HEK293T (cell line): ENCODE measurements at regions not wholly inside any gene's neighbourhood (a gene's known extent, or its start where the extent isn't known, plus 50 kb on each side); places are given as distances from the start of the nearest gene placed in this dataset.

Source experiments
- ARNT ChIP-seq: fragments of 450-650 bp; IDR thresholded peaks from 2 replicates; pipeline ENCODE4 v1.6.1; 2017; ENCODE audit warnings: mild to moderate bottlenecking
- BHLHE40 ChIP-seq: fragments of 450-650 bp; IDR thresholded peaks from 2 replicates; pipeline ENCODE4 v1.6.1; 2016; ENCODE audit warnings: mild to moderate bottlenecking, moderate library complexity, borderline replicate concordance
- CTBP1 ChIP-seq: fragments of 450-650 bp; IDR thresholded peaks from 2 replicates; pipeline ENCODE4 v1.6.1; 2016; ENCODE audit warnings: borderline replicate concordance
- ELF4 ChIP-seq: fragments of 450-650 bp; IDR thresholded peaks from 2 replicates; pipeline ENCODE4 v1.6.1; 2017; ENCODE audit warnings: antibody characterized with exemption
- FOXK2 ChIP-seq: fragments of 450-650 bp; IDR thresholded peaks from 2 replicates; pipeline ENCODE4 v1.6.1; 2016; ENCODE audit warnings: mild to moderate bottlenecking
- FOXM1 ChIP-seq: fragments of 450-650 bp; IDR thresholded peaks from 2 replicates; pipeline ENCODE4 v1.6.1; 2017; ENCODE audit warnings: mild to moderate bottlenecking, borderline replicate concordance
- HDGF ChIP-seq: fragments of 450-650 bp; IDR thresholded peaks from 2 replicates; pipeline ENCODE4 v1.6.1; 2017; ENCODE audit warnings: antibody characterized with exemption, borderline replicate concordance
- L3MBTL2 ChIP-seq: fragments of 450-650 bp; conservative IDR thresholded peaks from 2 replicates; pipeline ENCODE4 v1.6.1; 2016; ENCODE audit warnings: mild to moderate bottlenecking
- NFRKB ChIP-seq: fragments of 450-650 bp; IDR thresholded peaks from 2 replicates; pipeline ENCODE4 v1.6.1; 2016; ENCODE audit warnings: mild to moderate bottlenecking, moderate library complexity
- SP1 ChIP-seq: fragments of 450-650 bp; IDR thresholded peaks from 2 replicates; pipeline ENCODE4 v1.6.1; 2017
- SUZ12 ChIP-seq: fragments of 450-650 bp; IDR thresholded peaks from 2 replicates; pipeline ENCODE4 v1.6.1; 2016; ENCODE audit warnings: mild to moderate bottlenecking
- ZNF384 ChIP-seq: fragments of 450-650 bp; IDR thresholded peaks from 2 replicates; pipeline ENCODE4 v1.6.1; 2016

DNA sequence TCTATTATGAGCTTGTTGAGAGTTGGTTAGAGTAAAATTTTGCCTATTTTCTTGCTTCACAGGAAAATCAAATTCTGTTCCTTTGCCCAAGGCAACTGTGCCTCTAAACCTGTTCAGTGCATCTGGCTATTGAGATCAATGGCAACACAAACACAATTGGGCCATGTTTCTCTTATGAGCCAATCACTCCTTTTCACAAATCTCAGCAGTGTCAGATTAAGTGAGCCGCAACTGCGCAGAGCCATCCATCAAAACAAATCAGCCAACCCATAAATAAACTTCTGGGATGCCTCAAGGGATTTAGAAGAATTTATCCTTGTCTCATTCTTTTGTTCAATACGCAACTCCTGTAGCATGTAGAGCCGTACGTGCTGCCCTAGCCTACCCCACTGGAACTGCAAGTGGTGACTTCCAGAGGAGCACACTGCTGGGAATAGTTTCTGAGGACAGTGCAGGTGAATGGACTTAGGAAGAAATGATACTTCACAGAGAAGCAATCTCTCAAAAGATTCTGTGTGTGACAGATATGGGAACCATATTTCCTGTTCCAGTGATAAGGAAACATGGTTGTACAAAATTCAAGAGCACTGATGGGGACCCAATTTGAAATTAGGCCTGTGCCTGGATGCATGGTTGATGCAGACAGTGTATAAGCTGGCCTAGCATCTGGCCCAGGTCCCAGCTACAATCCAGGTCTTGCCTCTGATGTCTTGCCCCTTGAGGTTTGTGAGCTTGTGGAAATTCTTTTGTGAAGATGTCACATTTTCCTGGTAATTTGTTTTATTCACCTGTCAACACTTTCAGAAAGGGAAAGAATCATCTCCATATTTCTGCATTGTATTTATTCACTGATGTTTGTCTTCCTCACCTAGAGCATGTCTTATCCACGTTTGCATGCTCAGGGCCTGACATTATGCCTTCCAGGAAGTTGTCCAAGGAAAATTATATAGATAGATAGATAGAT lies 166.2 kb downstream of the URB2 start:
- TF ChIP-seq L3MBTL2 (no peak), BHLHE40 (no peak), FOXM1 (no peak), NFRKB (no peak), FOXK2 (no peak), ELF4 (no peak), SUZ12 (no peak), SP1 (no peak), HDGF (no peak), ZNF384 (no peak), ARNT (no peak), CTBP1 (no peak)
